ENCODE measurements at regions not wholly inside any gene's neighbourhood (a gene's known extent, or its start where the extent isn't known, plus 50 kb on each side); places are given as distances from the start of the nearest gene placed in this dataset.

DNA sequence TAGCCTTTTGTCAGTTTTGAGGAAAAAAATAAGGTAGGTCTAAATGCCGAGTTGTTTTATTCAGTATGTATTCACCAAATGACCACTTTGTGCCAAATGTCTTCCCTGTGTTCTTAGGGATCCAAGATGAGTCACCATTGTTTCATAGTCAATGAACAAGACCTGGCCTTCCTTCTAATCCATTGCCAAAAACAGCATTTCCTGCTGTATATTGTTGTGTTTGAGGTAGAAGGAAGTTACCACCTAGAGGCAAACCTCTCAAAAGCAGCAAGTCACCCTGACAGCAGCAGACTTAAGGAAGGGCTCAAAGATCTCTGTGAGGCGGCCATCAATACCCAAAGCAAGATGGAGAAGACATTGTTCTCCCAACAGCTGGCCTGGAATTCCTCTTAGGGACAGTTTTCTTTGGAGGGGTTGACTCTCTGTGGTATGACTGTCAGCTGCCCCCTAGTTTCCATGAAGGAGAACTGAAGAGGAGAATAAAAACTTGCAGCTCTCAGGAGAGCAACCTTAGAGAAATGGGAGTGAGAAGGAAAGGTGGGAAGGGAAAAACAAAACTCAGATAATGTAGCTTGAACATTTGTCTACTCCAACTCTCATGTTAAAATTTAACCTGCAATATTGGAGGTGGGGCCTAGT is 328.3 kb downstream of the LRATD1 start:
- CTCF ChIA-PET = no interaction called here
- Histone ChIP-seq H3K4me1 (ENCODE audit: control insufficient read depth in 1 of 2, insufficient read depth in 2 of 2, low read depth in 1 of 2, low read length in 1 of 2) (no peaks in the 10 kb centered on the region; a peak in 1 of 4 replicates), H3K9me2 (no peaks in the 10 kb centered on the region), H3K79me2 (ENCODE audit: insufficient read depth) (no peaks in the 10 kb centered on the region), H3K9ac (no peak overlapping the region), H3K4me3 (ENCODE audit: low read depth in 2 of 2, low read length in 1 of 2) (no peak overlapping the region), H3K4me2 (no peak overlapping the region), H3K27ac (ENCODE audit: low read depth in 2 of 2, low read length in 1 of 2) (no peak overlapping the region), H4K20me1 (ENCODE audit: insufficient read depth) (no peaks in the 10 kb centered on the region), H3F3A (replicated peaks; ENCODE audit: insufficient read depth) (no peaks in the 10 kb centered on the region), H2AFZ (ENCODE audit: low read depth) (no peak overlapping the region), H3K27me3 (ENCODE audit: insufficient read depth) (no peaks in the 10 kb centered on the region), H3K9me3 (no peaks in the 10 kb centered on the region; the same call in 1 of the 2 replicates), H3K36me3 (replicated peaks in 1 of 2; ENCODE audit: control insufficient read depth in 1 of 2, insufficient read depth in 2 of 2, low read length in 1 of 2) (no peaks in the 10 kb centered on the region)
- DNase-seq = no peak
- POLR2A ChIA-PET = no interaction called here
- no peak for TF ChIP-seq RAD21 (IDR thresholded peaks at IDR 0.05; ENCODE audit: low read length)
- TF ChIP-seq NRF1 (IDR thresholded peaks at IDR 0.05; ENCODE audit: low read depth, low read length) = no peak
- TF ChIP-seq USF2 (IDR thresholded peaks at IDR 0.05; ENCODE audit: borderline replicate concordance, low read depth, low read length) = no peak
- no peak for TF ChIP-seq POLR2AphosphoS5 (IDR thresholded peaks at IDR 0.05; ENCODE audit: low read depth, low read length)
- TF ChIP-seq, protein P1, sequence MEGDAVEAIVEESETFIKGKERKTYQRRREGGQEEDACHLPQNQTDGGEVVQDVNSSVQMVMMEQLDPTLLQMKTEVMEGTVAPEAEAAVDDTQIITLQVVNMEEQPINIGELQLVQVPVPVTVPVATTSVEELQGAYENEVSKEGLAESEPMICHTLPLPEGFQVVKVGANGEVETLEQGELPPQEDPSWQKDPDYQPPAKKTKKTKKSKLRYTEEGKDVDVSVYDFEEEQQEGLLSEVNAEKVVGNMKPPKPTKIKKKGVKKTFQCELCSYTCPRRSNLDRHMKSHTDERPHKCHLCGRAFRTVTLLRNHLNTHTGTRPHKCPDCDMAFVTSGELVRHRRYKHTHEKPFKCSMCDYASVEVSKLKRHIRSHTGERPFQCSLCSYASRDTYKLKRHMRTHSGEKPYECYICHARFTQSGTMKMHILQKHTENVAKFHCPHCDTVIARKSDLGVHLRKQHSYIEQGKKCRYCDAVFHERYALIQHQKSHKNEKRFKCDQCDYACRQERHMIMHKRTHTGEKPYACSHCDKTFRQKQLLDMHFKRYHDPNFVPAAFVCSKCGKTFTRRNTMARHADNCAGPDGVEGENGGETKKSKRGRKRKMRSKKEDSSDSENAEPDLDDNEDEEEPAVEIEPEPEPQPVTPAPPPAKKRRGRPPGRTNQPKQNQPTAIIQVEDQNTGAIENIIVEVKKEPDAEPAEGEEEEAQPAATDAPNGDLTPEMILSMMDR (IDR thresholded peaks at IDR 0.05) = no peak
- no peak for TF ChIP-seq RFX5 (IDR thresholded peaks at IDR 0.05; ENCODE audit: low read length)
- no peak for TF ChIP-seq GATA2 (CRISPR knock-in tag; IDR thresholded peaks at IDR 0.05)
- TF ChIP-seq MAX (IDR thresholded peaks at IDR 0.05; ENCODE audit: low read depth) = no peak
- TF ChIP-seq, protein P2, sequence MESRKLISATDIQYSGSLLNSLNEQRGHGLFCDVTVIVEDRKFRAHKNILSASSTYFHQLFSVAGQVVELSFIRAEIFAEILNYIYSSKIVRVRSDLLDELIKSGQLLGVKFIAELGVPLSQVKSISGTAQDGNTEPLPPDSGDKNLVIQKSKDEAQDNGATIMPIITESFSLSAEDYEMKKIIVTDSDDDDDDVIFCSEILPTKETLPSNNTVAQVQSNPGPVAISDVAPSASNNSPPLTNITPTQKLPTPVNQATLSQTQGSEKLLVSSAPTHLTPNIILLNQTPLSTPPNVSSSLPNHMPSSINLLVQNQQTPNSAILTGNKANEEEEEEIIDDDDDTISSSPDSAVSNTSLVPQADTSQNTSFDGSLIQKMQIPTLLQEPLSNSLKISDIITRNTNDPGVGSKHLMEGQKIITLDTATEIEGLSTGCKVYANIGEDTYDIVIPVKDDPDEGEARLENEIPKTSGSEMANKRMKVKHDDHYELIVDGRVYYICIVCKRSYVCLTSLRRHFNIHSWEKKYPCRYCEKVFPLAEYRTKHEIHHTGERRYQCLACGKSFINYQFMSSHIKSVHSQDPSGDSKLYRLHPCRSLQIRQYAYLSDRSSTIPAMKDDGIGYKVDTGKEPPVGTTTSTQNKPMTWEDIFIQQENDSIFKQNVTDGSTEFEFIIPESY (IDR thresholded peaks at IDR 0.05; ENCODE audit: borderline replicate concordance, low read depth) = no peak
- 13% methylated on average over 2 of the region's 2 CpGs for WGBS (ENCODE audit: low lambda C conversion rate)

DNA sequence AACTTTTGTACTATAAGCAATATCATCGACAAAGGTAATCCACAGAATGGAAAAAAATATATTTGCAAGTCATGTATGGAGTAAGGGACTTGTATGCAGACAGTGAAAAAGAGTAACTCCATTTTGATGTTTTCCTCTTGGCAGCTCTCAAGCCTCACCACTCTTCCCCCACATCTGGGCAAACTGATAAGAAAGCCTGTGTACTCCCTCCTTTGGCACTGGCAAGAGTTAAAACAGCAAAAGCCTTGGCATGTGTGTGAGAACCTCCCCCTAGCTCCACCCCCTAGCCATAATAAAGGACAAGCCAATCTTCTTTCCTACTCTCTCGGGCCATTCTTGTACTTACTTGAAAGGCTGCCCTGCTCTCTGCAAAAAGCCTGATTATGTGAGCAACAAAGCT is 335.2 kb downstream of the LRATD1 start:
- no peak overlapping the region for H3K4me2 ChIP-seq
- TF ChIP-seq, protein P3, sequence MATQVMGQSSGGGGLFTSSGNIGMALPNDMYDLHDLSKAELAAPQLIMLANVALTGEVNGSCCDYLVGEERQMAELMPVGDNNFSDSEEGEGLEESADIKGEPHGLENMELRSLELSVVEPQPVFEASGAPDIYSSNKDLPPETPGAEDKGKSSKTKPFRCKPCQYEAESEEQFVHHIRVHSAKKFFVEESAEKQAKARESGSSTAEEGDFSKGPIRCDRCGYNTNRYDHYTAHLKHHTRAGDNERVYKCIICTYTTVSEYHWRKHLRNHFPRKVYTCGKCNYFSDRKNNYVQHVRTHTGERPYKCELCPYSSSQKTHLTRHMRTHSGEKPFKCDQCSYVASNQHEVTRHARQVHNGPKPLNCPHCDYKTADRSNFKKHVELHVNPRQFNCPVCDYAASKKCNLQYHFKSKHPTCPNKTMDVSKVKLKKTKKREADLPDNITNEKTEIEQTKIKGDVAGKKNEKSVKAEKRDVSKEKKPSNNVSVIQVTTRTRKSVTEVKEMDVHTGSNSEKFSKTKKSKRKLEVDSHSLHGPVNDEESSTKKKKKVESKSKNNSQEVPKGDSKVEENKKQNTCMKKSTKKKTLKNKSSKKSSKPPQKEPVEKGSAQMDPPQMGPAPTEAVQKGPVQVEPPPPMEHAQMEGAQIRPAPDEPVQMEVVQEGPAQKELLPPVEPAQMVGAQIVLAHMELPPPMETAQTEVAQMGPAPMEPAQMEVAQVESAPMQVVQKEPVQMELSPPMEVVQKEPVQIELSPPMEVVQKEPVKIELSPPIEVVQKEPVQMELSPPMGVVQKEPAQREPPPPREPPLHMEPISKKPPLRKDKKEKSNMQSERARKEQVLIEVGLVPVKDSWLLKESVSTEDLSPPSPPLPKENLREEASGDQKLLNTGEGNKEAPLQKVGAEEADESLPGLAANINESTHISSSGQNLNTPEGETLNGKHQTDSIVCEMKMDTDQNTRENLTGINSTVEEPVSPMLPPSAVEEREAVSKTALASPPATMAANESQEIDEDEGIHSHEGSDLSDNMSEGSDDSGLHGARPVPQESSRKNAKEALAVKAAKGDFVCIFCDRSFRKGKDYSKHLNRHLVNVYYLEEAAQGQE (IDR thresholded peaks at IDR 0.05; ENCODE audit: low read depth, low read length) = no peak
- TF ChIP-seq MAX (IDR thresholded peaks at IDR 0.05; ENCODE audit: low read depth) (no peak), FOXM1 (IDR thresholded peaks at IDR 0.05; ENCODE audit: low read depth) (no peak), JUND (IDR thresholded peaks at IDR 0.05) (no peak), RXRA (IDR thresholded peaks at IDR 0.05; ENCODE audit: borderline replicate concordance, low read depth) (no peak), GATA2 (CRISPR knock-in tag; IDR thresholded peaks at IDR 0.05) (no peak), MXI1 (IDR thresholded peaks at IDR 0.05; ENCODE audit: low read depth, low read length) (no peak), FOSL2 (IDR thresholded peaks at IDR 0.05; ENCODE audit: borderline replicate concordance, low read depth) (no peak)
- TF ChIP-seq, protein P2 (IDR thresholded peaks at IDR 0.05; ENCODE audit: borderline replicate concordance, low read depth) = no peak
- H4K20me1 ChIP-seq (ENCODE audit: insufficient read depth) = no peaks in the 10 kb centered on the region
- DNase-seq = no peak
- H3K27me3 ChIP-seq (ENCODE audit: insufficient read depth) = no peaks in the 10 kb centered on the region
- no peaks in the 10 kb centered on the region for H3K79me2 ChIP-seq (ENCODE audit: insufficient read depth)
- H3K36me3 ChIP-seq (replicated peaks in 1 of 2; ENCODE audit: control insufficient read depth in 1 of 2, insufficient read depth in 2 of 2, low read length in 1 of 2) = no peaks in the 10 kb centered on the region
- H3K9ac ChIP-seq = no peak overlapping the region
- 9% methylated on average over 2 of the region's 2 CpGs for WGBS (ENCODE audit: low lambda C conversion rate)
- H2AFZ ChIP-seq (ENCODE audit: low read depth) = no peak overlapping the region
- H3K9me3 ChIP-seq = peaks cover 5% of the 10 kb centered on the region; the same call in 1 of the 2 replicates
- H3K27ac ChIP-seq (ENCODE audit: low read depth in 2 of 2, low read length in 1 of 2) = no peak overlapping the region
- CTCF ChIA-PET = no interaction called here
- POLR2A ChIA-PET = no interaction called here
- H3K4me1 ChIP-seq (ENCODE audit: control insufficient read depth in 1 of 2, insufficient read depth in 2 of 2, low read depth in 1 of 2, low read length in 1 of 2) = no peaks in the 10 kb centered on the region; a peak in 1 of 4 replicates
- no peak overlapping the region for H3K4me3 ChIP-seq (ENCODE audit: low read depth in 2 of 2, low read length in 1 of 2)
- no peaks in the 10 kb centered on the region for H3F3A ChIP-seq (replicated peaks; ENCODE audit: insufficient read depth)
- no peaks in the 10 kb centered on the region for H3K9me2 ChIP-seq

All from SK-N-SH (cell line).